Endothelial cell (in vitro differentiated cells): ENCODE measurements at regions not wholly inside any gene's neighbourhood (a gene's known extent, or its start where the extent isn't known, plus 50 kb on each side); places are given as distances from the start of the nearest gene placed in this dataset.

ENCODE experiments used
- DNase-seq: peaks from one replicate; pipeline ENCODE4 v3.0.0; 2021; ENCODE audit warnings: low spot score
- H3K27ac Mint-ChIP-seq: one replicate; pipeline ENCODE4 v1.8.0; 2021; ENCODE audit warnings: mixed read lengths, inconsistent platforms; ENCODE audit not compliant: unreplicated experiment
- H3K27me3 Mint-ChIP-seq: one replicate; pipeline ENCODE4 v1.8.0; 2021; ENCODE audit warnings: mild to moderate bottlenecking, moderate library complexity, mixed read lengths, inconsistent platforms; ENCODE audit not compliant: unreplicated experiment
- H3K36me3 Mint-ChIP-seq: one replicate; pipeline ENCODE4 v1.8.0; 2021; ENCODE audit warnings: mild to moderate bottlenecking, low read depth, mixed read lengths, inconsistent platforms; ENCODE audit not compliant: unreplicated experiment
- H3K4me1 Mint-ChIP-seq: one replicate; pipeline ENCODE4 v1.8.0; 2021; ENCODE audit warnings: mild to moderate bottlenecking, mixed read lengths, inconsistent platforms; ENCODE audit not compliant: unreplicated experiment
- H3K4me3 Mint-ChIP-seq: one replicate; pipeline ENCODE4 v1.8.0; 2021; ENCODE audit warnings: mild to moderate bottlenecking, mixed read lengths, inconsistent platforms; ENCODE audit not compliant: unreplicated experiment
- H3K9me3 Mint-ChIP-seq: one replicate; pipeline ENCODE4 v1.8.0; 2021; ENCODE audit warnings: mixed read lengths, inconsistent platforms; ENCODE audit not compliant: unreplicated experiment
- TF ChIP-seq, protein P1 (sequence below): fragments of 200-600 bp; sonication (generic); IDR thresholded peaks from one replicate; pipeline ENCODE4 v1.5.0; 2021; ENCODE audit warnings: antibody characterized with exemption; ENCODE audit not compliant: unreplicated experiment

DNA sequence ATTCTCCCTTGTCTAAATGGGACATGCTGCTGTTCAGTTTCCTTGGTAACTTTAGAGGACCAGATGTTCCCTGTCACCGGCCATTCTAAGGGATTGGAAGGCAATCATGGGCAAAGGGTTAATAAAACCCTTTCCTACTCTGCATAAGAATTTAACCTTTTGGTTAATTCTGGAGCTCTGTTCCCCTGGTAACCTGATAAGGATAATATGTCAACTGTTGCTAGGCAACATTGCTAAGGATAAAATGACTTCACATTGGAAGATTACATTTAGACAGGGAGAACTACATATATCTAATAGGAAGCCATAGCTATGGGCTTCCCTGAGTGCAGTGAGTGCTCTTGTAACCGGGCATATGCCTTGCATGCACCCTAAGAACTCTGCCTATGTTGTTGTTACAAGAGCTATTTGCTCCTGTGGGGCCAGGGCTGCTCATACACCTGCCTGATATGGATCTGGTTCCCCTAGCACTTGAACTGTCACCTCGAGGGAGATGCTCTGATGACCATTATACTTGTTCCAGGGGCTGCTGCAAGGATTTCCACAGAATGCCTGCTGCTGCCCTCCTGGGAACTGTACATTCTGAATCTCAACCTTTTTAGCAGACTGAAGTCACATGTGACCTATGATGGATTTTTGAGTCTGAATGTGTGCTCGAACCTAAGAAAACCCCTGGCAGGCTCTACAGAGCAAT is 326.3 kb upstream of the PDZRN3 start:
- peaks cover 19% of the 10 kb centered on the region for H3K4me1 Mint-ChIP-seq
- H3K36me3 Mint-ChIP-seq = no peaks in the 10 kb centered on the region
- no peak overlapping the region for H3K4me3 Mint-ChIP-seq
- TF ChIP-seq, protein P1, sequence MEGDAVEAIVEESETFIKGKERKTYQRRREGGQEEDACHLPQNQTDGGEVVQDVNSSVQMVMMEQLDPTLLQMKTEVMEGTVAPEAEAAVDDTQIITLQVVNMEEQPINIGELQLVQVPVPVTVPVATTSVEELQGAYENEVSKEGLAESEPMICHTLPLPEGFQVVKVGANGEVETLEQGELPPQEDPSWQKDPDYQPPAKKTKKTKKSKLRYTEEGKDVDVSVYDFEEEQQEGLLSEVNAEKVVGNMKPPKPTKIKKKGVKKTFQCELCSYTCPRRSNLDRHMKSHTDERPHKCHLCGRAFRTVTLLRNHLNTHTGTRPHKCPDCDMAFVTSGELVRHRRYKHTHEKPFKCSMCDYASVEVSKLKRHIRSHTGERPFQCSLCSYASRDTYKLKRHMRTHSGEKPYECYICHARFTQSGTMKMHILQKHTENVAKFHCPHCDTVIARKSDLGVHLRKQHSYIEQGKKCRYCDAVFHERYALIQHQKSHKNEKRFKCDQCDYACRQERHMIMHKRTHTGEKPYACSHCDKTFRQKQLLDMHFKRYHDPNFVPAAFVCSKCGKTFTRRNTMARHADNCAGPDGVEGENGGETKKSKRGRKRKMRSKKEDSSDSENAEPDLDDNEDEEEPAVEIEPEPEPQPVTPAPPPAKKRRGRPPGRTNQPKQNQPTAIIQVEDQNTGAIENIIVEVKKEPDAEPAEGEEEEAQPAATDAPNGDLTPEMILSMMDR = no peak
- H3K27ac Mint-ChIP-seq = no peak overlapping the region
- H3K9me3 Mint-ChIP-seq = no peaks in the 10 kb centered on the region
- DNase-seq = no peak
- no peaks in the 10 kb centered on the region for H3K27me3 Mint-ChIP-seq

DNA sequence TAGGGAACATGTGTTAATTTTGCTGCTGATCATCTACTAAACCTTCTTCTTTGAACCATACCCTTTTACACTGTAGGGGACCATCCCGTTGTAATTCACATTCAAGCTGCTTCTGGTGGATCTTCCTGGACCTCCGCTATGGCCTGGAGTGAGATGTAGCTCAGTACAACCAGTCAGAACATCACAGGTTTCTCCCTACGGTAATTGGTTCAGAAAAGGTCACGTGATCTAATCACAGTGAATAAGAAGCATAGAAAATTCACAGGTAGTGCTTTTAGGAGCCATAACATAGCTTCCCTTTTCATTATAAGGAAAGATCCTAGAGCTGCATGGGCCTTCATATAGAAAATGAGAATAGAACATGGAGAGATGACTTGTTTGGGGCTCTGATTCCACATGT is 320.8 kb upstream of the PDZRN3 start:
- Mint-ChIP-seq H3K36me3 (no peaks in the 10 kb centered on the region), H3K4me3 (no peak overlapping the region), H3K9me3 (no peaks in the 10 kb centered on the region), H3K27me3 (peaks cover 4% of the 10 kb centered on the region), H3K27ac (no peak overlapping the region), H3K4me1 (no peaks in the 10 kb centered on the region)
- DNase-seq = no peak
- TF ChIP-seq, protein P1 = no peak

DNA sequence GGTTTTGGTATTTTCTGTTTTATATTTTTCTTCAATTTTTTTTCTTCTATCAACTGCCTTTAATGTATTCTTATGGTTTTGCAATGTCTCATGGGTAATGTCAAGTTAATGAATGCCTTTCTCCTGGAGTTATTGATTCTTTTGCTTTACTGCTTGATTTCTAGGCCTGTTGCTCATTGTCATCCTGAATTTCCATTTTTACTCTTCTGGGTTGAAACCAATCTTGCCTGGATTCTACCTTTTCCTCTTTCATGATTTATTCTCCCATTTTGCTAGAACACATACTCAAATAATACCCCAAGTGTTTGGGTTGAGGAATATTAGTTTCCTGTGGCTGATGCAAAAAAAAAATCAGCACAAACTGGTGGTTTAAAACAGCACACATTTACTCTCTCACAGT is 315.2 kb upstream of the PDZRN3 start:
- no peak for DNase-seq
- TF ChIP-seq, protein P1 = no peak
- peaks cover 5% of the 10 kb centered on the region for H3K4me1 Mint-ChIP-seq
- H3K27ac Mint-ChIP-seq = no peak overlapping the region
- peaks cover 4% of the 10 kb centered on the region for H3K27me3 Mint-ChIP-seq
- H3K9me3 Mint-ChIP-seq = no peaks in the 10 kb centered on the region
- H3K36me3 Mint-ChIP-seq = no peaks in the 10 kb centered on the region
- no peak overlapping the region for H3K4me3 Mint-ChIP-seq

DNA sequence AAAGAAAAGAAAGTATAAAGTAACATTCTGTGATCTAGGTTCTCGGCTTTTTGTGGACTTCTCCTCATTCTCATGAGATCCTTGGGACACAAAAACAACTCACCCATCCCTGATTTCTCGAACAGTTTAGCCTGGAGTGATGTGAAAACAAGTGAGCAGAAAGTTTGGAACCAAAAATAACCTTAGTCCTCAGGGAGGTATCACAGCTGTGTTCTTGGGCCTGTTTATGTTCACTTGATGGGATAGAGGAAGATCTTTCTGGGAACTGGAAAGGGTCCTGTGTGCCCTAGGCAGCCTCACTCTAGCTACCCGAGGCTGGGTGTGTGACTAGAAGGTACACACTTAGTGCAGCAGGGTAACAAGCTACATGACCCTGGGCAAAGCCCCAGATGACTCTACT is 308.8 kb upstream of the PDZRN3 start:
- peaks cover 5% of the 10 kb centered on the region for H3K4me1 Mint-ChIP-seq
- no peaks in the 10 kb centered on the region for H3K36me3 Mint-ChIP-seq
- H3K27me3 Mint-ChIP-seq = no peaks in the 10 kb centered on the region
- H3K27ac Mint-ChIP-seq = no peak overlapping the region
- no peak for DNase-seq
- no peaks in the 10 kb centered on the region for H3K9me3 Mint-ChIP-seq
- H3K4me3 Mint-ChIP-seq = no peak overlapping the region
- TF ChIP-seq, protein P1 = no peak

DNA sequence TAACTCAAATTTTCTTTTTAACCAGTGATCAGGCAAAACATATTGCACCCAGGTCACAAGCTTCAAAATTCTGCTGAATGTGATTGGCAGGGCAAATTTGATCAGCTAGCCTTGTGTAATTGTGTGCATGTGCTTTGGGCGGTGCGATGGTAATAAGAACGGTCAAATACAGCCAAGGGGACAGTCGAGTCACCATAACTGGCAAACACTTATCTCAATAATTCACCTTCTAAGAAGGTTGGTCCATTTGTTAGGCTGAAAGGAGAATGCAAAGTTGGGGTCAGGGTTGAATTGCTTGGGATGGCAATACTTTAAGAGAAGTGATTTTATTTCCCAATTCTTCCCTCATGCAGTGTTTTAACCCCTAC is 302.4 kb upstream of the PDZRN3 start:
- no peaks in the 10 kb centered on the region for H3K4me1 Mint-ChIP-seq
- no peaks in the 10 kb centered on the region for H3K27me3 Mint-ChIP-seq
- no peak for DNase-seq
- H3K9me3 Mint-ChIP-seq = no peaks in the 10 kb centered on the region
- no peaks in the 10 kb centered on the region for H3K36me3 Mint-ChIP-seq
- H3K4me3 Mint-ChIP-seq = no peak overlapping the region
- H3K27ac Mint-ChIP-seq = no peak overlapping the region
- TF ChIP-seq, protein P1 = no peak
